Coronary artery (tissue), 2 donors: ENCODE measurements at regions not wholly inside any gene's neighbourhood (a gene's known extent, or its start where the extent isn't known, plus 50 kb on each side); places are given as distances from the start of the nearest gene placed in this dataset.
"Not testable (repeated sequence)": the region's sequence is repeated elsewhere in the genome, so short reads cannot be mapped to it uniquely, and the experiment has no call there.

Source experiments
- DNase-seq: peaks from one replicate; pipeline ENCODE4 v3.0.0-alpha.2; 2017; ENCODE audit warnings: low spot score
- H3K27ac ChIP-seq, 2 donors: fragments of 200-600 bp; sonication (generic); one replicate each; pipeline ENCODE4 v1.5.1; 2016 to 2019
- H3K4me3 ChIP-seq: fragments of 200-600 bp; sonication (generic); 2 replicates; pipeline ENCODE4 v1.5.1; 2016; ENCODE audit warnings: mild to moderate bottlenecking, moderate library complexity
- TF ChIP-seq, protein P1 (sequence below): fragments of 200-600 bp; sonication (generic); IDR thresholded peaks from one replicate; pipeline ENCODE4 v1.5.1; 2019; ENCODE audit warnings: antibody characterized with exemption

DNA sequence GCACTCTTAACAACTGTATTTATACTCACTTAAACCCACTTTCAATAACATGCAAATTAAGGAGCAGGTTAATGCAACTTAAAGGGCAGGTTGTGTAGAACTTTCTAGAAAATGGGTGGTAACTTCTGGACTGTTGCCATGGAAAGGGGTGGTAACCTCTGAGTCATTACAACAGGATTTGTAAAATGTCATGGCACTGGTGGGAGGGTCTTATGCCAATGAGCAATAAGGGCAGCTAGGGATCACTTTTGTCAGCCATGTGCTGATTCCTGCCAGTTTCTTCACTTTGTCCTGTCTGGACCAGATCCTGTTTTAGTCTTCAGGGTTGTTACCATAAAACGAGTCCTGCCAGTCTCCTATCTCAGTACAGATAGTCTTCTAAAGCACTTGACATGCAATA is 560.5 kb upstream of the PTCHD4 start:
- TF ChIP-seq, protein P1, sequence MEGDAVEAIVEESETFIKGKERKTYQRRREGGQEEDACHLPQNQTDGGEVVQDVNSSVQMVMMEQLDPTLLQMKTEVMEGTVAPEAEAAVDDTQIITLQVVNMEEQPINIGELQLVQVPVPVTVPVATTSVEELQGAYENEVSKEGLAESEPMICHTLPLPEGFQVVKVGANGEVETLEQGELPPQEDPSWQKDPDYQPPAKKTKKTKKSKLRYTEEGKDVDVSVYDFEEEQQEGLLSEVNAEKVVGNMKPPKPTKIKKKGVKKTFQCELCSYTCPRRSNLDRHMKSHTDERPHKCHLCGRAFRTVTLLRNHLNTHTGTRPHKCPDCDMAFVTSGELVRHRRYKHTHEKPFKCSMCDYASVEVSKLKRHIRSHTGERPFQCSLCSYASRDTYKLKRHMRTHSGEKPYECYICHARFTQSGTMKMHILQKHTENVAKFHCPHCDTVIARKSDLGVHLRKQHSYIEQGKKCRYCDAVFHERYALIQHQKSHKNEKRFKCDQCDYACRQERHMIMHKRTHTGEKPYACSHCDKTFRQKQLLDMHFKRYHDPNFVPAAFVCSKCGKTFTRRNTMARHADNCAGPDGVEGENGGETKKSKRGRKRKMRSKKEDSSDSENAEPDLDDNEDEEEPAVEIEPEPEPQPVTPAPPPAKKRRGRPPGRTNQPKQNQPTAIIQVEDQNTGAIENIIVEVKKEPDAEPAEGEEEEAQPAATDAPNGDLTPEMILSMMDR: no peak
- Histone ChIP-seq H3K27ac (no peak overlapping the region), H3K4me3 (no peak overlapping the region)
- no peak for DNase-seq

DNA sequence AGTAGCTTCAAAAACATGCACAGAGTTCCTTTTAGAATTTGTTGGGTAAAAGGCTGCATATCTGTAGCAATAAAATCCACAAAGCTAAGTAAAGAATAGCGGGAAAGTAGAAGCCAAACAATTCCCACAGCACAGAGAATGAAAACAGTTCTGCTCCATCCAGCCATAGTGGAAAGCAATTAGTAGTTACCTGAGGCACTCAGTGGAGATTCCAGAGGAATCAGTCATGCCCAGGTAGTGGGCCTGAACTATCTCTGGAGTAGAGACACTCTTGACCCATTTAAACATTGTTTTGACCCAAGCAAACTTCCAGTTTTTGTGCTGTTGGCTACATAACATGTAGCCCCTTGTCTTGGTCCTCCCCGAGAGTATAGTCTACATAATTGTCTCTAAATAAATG is 559.5 kb upstream of the PTCHD4 start:
- TF ChIP-seq, protein P1: no peak
- Histone ChIP-seq H3K27ac (no peak overlapping the region), H3K4me3 (no peak overlapping the region)
- DNase-seq: no peak

DNA sequence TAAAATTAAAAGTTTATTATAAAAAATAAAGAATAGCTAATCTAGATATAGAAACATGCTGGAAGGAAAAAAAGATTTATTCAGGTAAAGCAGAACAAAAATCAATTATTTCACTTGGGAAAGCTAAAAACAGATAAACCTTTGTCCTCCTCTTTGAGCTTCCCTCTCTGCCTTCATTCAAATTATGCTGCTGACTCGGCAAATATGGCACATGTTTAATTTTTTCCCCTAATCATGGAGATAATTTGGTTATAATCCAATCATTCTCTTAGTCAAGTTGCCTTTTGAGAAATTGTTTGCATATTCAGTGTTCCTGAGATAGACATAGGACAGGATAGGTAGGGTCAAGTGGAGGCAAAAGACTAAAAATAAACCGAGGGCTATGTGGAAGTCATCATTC is 556.8 kb upstream of the PTCHD4 start:
- DNase-seq: no peak
- H3K4me3 ChIP-seq: no peak overlapping the region
- TF ChIP-seq, protein P1: no peak
- H3K27ac ChIP-seq: no peak overlapping the region

DNA sequence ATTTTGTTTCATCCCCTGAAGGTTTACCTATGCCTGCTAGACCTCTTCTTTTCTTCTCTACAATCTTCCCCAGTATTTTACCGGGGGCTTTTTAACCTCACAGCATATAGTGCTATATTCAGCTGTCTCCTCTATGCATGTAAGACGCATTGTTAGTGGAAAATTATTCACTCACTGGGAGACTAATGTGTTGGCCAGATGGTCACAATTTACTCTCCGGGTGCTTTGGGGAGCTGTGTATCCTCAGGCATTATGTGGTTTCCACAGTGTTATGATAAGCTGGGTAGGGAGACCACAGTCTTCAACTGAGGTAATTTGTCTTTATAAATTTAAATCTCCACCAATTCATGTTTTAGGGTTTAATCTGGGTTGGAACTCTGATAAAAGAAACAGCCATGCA is 553.8 kb upstream of the PTCHD4 start:
- Histone ChIP-seq H3K27ac (no peak overlapping the region), H3K4me3 (no peak overlapping the region)
- no peak for DNase-seq
- TF ChIP-seq, protein P1: no peak

DNA sequence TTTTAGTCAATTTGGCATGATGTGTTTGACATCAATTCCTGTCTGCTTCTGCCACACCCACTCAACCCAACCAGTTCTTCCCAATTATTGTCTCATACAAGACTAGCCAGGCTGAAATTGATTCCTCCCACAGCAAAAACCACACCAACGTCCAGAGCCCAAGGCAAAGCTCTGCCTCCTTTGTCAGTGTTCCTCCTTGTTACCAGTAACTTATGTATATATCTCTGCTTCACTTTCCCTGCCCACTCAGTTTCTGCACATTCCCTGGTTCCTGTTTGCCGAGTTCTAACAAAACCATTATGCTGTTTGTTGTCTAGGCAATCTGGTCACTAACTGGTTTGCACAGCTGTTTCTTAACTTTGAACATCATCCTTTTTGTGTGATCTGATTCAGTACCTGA is 547.9 kb upstream of the PTCHD4 start:
- DNase-seq: no peak
- no peak overlapping the region for H3K4me3 ChIP-seq
- TF ChIP-seq, protein P1: no peak

DNA sequence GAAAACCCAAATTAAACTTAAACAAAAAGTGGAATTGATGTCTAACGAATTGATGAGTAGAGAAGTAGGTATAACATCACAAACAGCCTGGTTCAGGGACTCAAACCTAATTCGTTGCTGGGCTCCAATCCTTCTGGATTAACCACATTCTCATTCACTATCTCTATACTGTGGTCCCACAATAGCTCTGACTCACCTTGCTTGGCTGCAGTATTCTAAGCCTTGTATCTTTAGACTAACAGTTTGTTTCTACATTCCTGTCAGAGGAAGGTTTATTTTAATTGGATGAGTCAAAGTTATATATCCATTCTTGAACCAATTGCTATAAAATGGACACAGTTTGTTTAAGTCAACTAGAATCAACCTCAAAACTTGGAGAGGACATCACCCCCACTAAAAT is 530.5 kb upstream of the PTCHD4 start:
- Histone ChIP-seq H3K4me3 (no peak overlapping the region), H3K27ac (no peak overlapping the region)
- TF ChIP-seq, protein P1: no peak
- DNase-seq: no peak

More for the DNA sequence above, 547.9 kb upstream of the PTCHD4 start:
- H3K27ac ChIP-seq: no peak overlapping the region

DNA sequence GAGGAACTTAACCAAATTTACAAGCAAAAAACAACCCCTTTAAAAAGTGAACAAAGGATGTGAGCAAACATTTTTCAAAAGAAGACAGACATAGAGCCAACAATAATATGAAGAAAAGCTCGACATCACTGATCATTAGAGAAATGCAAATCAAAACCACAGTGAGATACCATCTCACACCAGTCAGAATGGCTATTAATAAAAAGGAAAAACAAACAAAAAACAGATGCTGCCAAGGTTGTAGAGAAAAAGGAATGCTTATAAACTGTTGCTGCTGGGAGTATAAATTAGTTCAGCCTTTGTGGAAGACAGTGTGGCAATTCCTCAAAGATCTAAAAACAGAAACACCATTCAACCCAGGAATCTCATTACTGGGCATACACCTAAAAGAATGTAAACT is 527.8 kb upstream of the PTCHD4 start:
- not testable (repeated sequence) for H3K27ac ChIP-seq, DNase-seq, H3K4me3 ChIP-seq

DNA sequence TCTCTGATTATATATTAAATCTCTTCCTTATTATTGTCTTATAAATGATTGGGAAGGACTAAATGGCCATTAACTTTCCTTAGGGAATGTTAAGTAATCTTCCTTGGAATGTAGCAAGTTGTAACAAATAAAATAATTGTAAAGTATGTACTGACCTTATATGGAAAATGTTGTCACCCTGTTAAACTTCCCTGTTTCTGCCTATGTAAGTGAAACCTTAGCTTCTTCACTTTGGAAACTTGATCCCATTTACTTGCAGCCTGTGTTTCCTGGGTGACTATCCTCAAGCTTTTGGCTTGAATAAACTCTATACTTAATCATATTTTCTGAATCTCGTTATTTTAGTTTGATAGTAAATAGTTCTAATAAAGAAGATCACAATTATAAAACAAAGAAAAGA is 519.5 kb upstream of the PTCHD4 start:
- Histone ChIP-seq H3K27ac (no peak overlapping the region), H3K4me3 (no peak overlapping the region)
- no peak for DNase-seq
- TF ChIP-seq, protein P1: no peak
